ENCODE measurements at regions not wholly inside any gene's neighbourhood (a gene's known extent, or its start where the extent isn't known, plus 50 kb on each side); places are given as distances from the start of the nearest gene placed in this dataset.

DNA sequence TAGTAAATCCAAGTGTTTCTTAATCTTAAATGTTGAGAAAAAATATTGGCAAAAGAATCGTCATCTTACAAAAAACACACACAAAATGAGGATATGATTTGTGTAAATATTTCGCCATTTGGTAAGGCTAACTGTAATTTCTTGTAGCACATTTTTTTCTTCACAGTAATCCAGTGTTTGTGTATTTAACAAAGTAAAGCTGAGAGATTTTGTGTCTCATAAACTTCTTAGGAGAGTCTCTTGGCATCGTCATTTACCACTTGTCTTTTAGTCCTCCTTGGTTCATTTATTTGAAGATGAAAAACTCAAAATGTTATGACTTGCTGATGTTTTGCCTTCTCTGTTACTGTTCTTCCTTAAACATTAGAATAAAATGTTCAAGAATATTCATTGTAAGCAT is 326.7 kb upstream of the PITX2 start:
- TF ChIP-seq POLR2AphosphoS5 (IDR thresholded peaks at IDR 0.05; ENCODE audit: low read depth, low read length) (no peak), TAF1 (IDR thresholded peaks at IDR 0.05; ENCODE audit: low read depth, low read length) (no peak), SPI1 (IDR thresholded peaks at IDR 0.05; ENCODE audit: low read depth, low read length) (no peak), PAX5 (IDR thresholded peaks at IDR 0.05; ENCODE audit: insufficient read depth, low read length, severe bottlenecking) (no peak), POLR2A (IDR thresholded peaks at IDR 0.05; ENCODE audit: low read depth, low read length) (no peak), POU2F2 (IDR thresholded peaks at IDR 0.05; ENCODE audit: low read depth, low read length) (no peak)
- no peak for DNase-seq (ENCODE audit: insufficient read length, low spot score)
- FAIRE-seq, result no peak

GRCh38 chr4:110950731-110951130 is 327.9 kb upstream of the PITX2 start:
- TF ChIP-seq PAX5 (IDR thresholded peaks at IDR 0.05; ENCODE audit: insufficient read depth, low read length, severe bottlenecking), result no peak
- no peak for TF ChIP-seq POLR2A (IDR thresholded peaks at IDR 0.05; ENCODE audit: low read depth, low read length)
- TF ChIP-seq SPI1 (IDR thresholded peaks at IDR 0.05; ENCODE audit: low read depth, low read length), result no peak
- FAIRE-seq (no peak), DNase-seq (ENCODE audit: insufficient read length, low spot score) (no peak)

DNA sequence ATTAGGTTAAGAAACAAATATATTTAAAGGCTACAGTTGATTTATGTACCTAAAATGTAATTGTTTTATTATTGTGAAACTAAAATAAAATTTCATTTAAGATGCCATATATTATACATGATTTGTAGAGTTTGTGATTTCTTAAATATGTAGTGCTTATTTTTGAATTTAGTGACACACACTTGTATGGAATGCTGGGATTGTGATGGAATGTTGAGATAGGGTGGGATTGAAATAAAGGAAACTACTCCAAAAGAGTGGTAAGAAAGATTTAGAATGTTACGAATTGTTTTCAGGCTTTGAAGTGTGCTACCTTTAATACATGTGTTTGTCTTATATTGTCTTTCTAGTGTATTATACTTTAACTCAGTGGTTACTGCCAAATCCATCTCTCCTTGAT is 330.3 kb upstream of the PITX2 start:
- no peak for DNase-seq (ENCODE audit: insufficient read length, low spot score)
- FAIRE-seq, result no peak
- TF ChIP-seq POLR2A (IDR thresholded peaks at IDR 0.05; ENCODE audit: low read depth, low read length) (no peak), POU2F2 (IDR thresholded peaks at IDR 0.05; ENCODE audit: low read depth, low read length) (no peak), PAX5 (IDR thresholded peaks at IDR 0.05; ENCODE audit: insufficient read depth, low read length, severe bottlenecking) (no peak), TAF1 (IDR thresholded peaks at IDR 0.05; ENCODE audit: low read depth, low read length) (no peak)

DNA sequence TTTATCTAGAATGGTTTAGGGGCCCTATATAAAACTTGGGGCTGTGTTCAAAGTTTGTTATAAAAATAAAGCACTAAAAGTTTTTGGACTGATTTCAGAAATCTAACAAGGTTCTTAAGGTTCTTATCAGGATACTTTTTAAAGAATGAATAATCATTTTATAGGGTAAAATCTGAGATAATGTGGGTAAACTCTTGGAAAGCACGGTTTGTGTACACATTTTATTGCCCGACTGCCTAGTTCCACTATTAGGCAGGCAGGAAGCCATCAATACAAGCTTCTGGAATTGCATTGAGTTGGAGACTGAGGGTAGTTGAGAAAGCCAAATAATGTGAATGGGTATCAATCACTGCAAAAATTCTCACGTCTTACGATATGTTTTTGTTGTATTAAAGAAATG is 331.0 kb upstream of the PITX2 start:
- FAIRE-seq, result no peak
- TF ChIP-seq TAF1 (IDR thresholded peaks at IDR 0.05; ENCODE audit: low read depth, low read length), result no peak
- TF ChIP-seq PAX5 (IDR thresholded peaks at IDR 0.05; ENCODE audit: insufficient read depth, low read length, severe bottlenecking), result no peak
- TF ChIP-seq SPI1 (IDR thresholded peaks at IDR 0.05; ENCODE audit: low read depth, low read length), result no peak
- no peak for TF ChIP-seq POLR2A (IDR thresholded peaks at IDR 0.05; ENCODE audit: low read depth, low read length)
- TF ChIP-seq POLR2AphosphoS5 (IDR thresholded peaks at IDR 0.05; ENCODE audit: low read depth, low read length), result no peak
- no peak for TF ChIP-seq POU2F2 (IDR thresholded peaks at IDR 0.05; ENCODE audit: low read depth, low read length)
- DNase-seq (ENCODE audit: insufficient read length, low spot score), result no peak

DNA sequence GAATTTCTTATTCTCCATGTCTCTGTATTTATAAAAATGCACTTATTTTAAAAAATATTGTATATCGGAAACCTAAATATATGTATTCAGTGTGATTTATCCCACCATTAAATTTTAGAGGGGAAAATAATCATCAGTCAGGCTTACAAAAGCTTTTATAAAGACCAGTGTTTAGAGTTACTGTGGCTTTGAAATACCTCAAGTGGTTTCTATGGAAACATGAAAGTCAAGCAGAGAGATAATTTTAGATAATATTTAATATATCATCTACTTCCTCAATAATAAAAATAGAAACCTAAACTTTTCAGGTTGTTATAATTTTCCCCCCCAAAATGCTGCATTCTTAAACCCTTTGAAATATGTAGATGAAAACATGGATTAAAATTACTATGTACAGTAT is 332.9 kb upstream of the PITX2 start:
- DNase-seq (ENCODE audit: insufficient read length, low spot score), result no peak
- TF ChIP-seq POU2F2 (IDR thresholded peaks at IDR 0.05; ENCODE audit: low read depth, low read length) (no peak), POLR2AphosphoS5 (IDR thresholded peaks at IDR 0.05; ENCODE audit: low read depth, low read length) (no peak), SPI1 (IDR thresholded peaks at IDR 0.05; ENCODE audit: low read depth, low read length) (no peak), POLR2A (IDR thresholded peaks at IDR 0.05; ENCODE audit: low read depth, low read length) (no peak)
- FAIRE-seq, result no peak

DNA sequence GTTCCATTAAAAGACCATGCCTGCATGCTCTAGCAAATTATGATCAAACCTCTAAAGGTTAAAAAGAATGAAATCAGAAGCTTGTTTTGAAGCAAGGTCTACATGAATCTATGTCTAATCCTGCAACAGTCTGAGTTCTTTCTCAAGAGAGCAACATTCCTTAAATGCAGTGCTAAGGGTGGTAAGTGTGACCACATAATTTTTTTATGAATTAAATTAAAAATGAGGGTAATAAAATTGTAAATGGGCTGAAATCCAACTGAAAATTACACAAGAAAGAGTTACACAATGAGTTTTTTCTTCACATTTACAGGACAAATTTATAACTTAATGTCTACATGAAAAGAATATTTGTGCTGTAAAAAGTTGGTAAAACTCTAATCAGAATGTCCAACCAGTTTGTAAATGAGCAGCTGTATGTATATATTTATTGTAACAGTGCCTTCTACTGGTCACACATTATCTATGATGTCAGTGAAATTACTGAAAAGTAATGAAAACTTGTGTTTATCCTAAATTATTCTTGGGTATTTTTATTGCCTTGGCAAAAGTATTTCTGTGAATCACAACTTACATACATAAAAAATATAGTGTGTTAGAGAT is 336.3 kb upstream of the PITX2 start:
- FAIRE-seq (no peak), DNase-seq (ENCODE audit: insufficient read length, low spot score) (no peak)
- no peak for TF ChIP-seq TAF1 (IDR thresholded peaks at IDR 0.05; ENCODE audit: low read depth, low read length)
- TF ChIP-seq SPI1 (IDR thresholded peaks at IDR 0.05; ENCODE audit: low read depth, low read length), result no peak
- no peak for TF ChIP-seq POU2F2 (IDR thresholded peaks at IDR 0.05; ENCODE audit: low read depth, low read length)
- no peak for TF ChIP-seq POLR2A (IDR thresholded peaks at IDR 0.05; ENCODE audit: low read depth, low read length)

GRCh38 chr4:110961066-110961465 is 338.2 kb upstream of the PITX2 start:
- FAIRE-seq (no peak), DNase-seq (ENCODE audit: insufficient read length, low spot score) (no peak)
- TF ChIP-seq TAF1 (IDR thresholded peaks at IDR 0.05; ENCODE audit: low read depth, low read length), result no peak
- TF ChIP-seq POU2F2 (IDR thresholded peaks at IDR 0.05; ENCODE audit: low read depth, low read length), result no peak
- no peak for TF ChIP-seq SPI1 (IDR thresholded peaks at IDR 0.05; ENCODE audit: low read depth, low read length)
- no peak for TF ChIP-seq POLR2AphosphoS5 (IDR thresholded peaks at IDR 0.05; ENCODE audit: low read depth, low read length)

DNA sequence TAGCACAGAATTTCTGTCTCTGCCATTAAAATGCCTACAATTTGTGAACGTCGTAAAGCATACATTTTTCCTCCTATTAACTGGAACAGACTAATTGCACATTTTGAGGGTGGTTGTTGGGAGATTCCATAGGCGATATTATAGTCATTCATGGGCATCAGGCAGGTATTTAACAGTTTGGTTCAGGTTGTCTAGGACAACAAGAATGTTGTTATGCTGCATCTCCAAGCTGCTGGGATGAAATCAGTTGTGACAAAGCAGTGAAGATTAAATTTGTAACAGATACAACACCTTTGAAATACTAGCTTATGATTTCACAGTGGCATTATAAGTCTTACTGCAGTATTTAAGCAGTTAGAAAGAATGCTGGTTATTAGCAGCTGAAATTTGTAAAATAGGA is 339.7 kb upstream of the PITX2 start:
- TF ChIP-seq POU2F2 (IDR thresholded peaks at IDR 0.05; ENCODE audit: low read depth, low read length) (no peak), POLR2A (IDR thresholded peaks at IDR 0.05; ENCODE audit: low read depth, low read length) (no peak), POLR2AphosphoS5 (IDR thresholded peaks at IDR 0.05; ENCODE audit: low read depth, low read length) (no peak), SPI1 (IDR thresholded peaks at IDR 0.05; ENCODE audit: low read depth, low read length) (no peak), TAF1 (IDR thresholded peaks at IDR 0.05; ENCODE audit: low read depth, low read length) (no peak), PAX5 (IDR thresholded peaks at IDR 0.05; ENCODE audit: insufficient read depth, low read length, severe bottlenecking) (no peak)
- no peak for FAIRE-seq

DNA sequence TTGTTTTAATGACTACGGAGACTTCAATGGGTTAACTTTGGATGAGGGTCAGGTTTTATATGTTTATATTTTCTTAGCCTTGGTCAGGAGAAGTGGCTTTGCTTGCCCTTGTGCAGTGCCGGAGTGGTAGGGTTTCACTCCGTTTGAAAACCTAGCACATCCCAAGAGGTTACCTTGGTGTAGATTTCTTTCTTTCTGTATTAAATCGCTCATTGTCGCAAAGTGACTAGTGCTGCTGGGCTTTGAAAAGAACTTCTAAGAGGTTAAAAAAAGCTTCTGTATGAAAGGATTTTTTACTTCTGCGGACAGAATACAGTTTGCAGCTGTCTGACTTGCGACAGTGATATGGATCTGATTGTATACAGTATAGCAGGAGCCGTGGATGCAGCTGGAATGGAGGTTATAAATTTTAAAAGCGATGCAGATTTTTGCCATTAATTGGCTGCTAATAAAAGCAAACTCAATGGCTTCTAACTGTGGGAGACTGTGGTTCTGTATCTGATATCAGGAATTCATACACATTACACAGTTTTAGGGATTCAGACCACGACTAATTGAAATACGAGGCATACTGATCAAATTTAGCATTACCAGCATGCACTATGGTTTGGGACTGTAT is 340.9 kb upstream of the PITX2 start:
- TF ChIP-seq POLR2AphosphoS5 (IDR thresholded peaks at IDR 0.05; ENCODE audit: low read depth, low read length) (no peak), SPI1 (IDR thresholded peaks at IDR 0.05; ENCODE audit: low read depth, low read length) (no peak), POLR2A (IDR thresholded peaks at IDR 0.05; ENCODE audit: low read depth, low read length) (no peak), PAX5 (IDR thresholded peaks at IDR 0.05; ENCODE audit: insufficient read depth, low read length, severe bottlenecking) (no peak), POU2F2 (IDR thresholded peaks at IDR 0.05; ENCODE audit: low read depth, low read length) (no peak), TAF1 (IDR thresholded peaks at IDR 0.05; ENCODE audit: low read depth, low read length) (no peak)
- no peak for FAIRE-seq
- DNase-seq (ENCODE audit: insufficient read length, low spot score), result no peak

More for the DNA sequence above, 339.7 kb upstream of the PITX2 start:
- no peak for DNase-seq (ENCODE audit: insufficient read length, low spot score)

DNA sequence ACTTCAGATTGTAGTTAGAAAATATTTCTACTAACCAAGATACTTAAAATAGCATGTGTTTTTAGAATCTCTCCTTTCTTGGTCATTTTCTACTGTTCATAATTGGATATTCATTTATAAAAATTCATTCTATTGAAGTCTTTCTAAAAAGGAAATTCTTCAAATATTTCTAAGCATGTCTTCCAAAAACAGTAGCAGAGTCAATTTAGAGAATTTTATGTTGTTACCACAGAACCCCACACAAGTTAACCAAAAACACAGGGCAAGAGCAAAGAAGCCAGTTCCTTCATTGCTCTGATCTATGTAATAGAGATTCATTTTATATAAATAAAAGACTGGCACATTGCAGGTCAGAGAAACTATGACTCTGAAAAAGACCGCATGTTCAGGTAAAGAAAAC is 345.1 kb upstream of the PITX2 start:
- no peak for FAIRE-seq
- no peak for DNase-seq (ENCODE audit: insufficient read length, low spot score)
- TF ChIP-seq POLR2A (IDR thresholded peaks at IDR 0.05; ENCODE audit: low read depth, low read length) (no peak), POLR2AphosphoS5 (IDR thresholded peaks at IDR 0.05; ENCODE audit: low read depth, low read length) (no peak), TAF1 (IDR thresholded peaks at IDR 0.05; ENCODE audit: low read depth, low read length) (no peak), SPI1 (IDR thresholded peaks at IDR 0.05; ENCODE audit: low read depth, low read length) (no peak), PAX5 (IDR thresholded peaks at IDR 0.05; ENCODE audit: insufficient read depth, low read length, severe bottlenecking) (no peak), POU2F2 (IDR thresholded peaks at IDR 0.05; ENCODE audit: low read depth, low read length) (no peak)
